ENCODE measurements at regions not wholly inside any gene's neighbourhood (a gene's known extent, or its start where the extent isn't known, plus 50 kb on each side); places are given as distances from the start of the nearest gene placed in this dataset.

DNA sequence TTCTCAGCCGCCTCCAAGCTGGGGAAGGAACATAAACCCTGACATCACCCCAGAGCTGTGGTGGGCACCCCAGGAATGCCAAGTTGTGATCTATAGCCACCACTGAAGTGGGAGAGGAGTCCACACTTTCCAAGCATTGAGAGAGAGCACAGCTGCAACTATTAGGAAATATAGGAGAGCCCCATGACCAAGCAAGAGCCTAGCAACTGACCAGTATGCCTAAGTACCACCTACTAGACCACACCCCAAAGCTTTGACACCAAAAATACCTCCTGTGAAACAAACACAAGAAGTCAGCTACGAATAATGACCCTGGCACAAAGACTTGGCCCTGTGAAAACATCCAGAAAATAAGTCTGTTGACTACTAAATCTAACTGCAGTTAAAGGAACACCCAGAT, 804.1 kb upstream of the IGFBP3 start:
- ATAC-seq (ENCODE audit: low read depth), result no peak
- in situ Hi-C loops (cut with MboI; ENCODE audit: low sequenced_read_pairs), result no loop called here

More for the DNA sequence above, 804.1 kb upstream of the IGFBP3 start:
- Histone ChIP-seq H2AK5ac (ENCODE audit: low read depth, low read length) (no peak overlapping the region), H3K4ac (ENCODE audit: low read depth, low read length) (no peak overlapping the region), H3K23ac (ENCODE audit: low read depth, low read length) (no peak overlapping the region), H3K36me3 (ENCODE audit: control insufficient read depth, insufficient read depth, low read length) (no peaks in the 10 kb centered on the region), H4K8ac (ENCODE audit: low read depth in 2 of 2, low read length in 2 of 2) (no peak overlapping the region), H2BK15ac (ENCODE audit: low read depth, low read length) (no peak overlapping the region), H4K20me1 (ENCODE audit: insufficient read depth, low read length) (no peaks in the 10 kb centered on the region), H2AFZ (replicated peaks; ENCODE audit: low read length, poor library complexity) (no peak overlapping the region), H3K9ac (ENCODE audit: low read depth, low read length) (no peak overlapping the region), H2BK5ac (ENCODE audit: low read depth, low read length, poor library complexity, severe bottlenecking) (no peak overlapping the region), H2BK20ac (ENCODE audit: low read depth, low read length) (no peak overlapping the region), H2AK9ac (replicated peaks; ENCODE audit: low read depth, low read length, poor library complexity) (no peak overlapping the region), H4K91ac (ENCODE audit: insufficient read depth, low read depth, low read length) (no peak overlapping the region), H3K18ac (ENCODE audit: low read depth, low read length) (no peak overlapping the region), H3K9me1 (ENCODE audit: insufficient read depth, low read length) (no peaks in the 10 kb centered on the region), H3K4me1 (ENCODE audit: control insufficient read depth, insufficient read depth, low read length) (no peaks in the 10 kb centered on the region), H3K79me1 (ENCODE audit: low read depth in 1 of 2, low read length in 2 of 2) (no peaks in the 10 kb centered on the region), H3K14ac (replicated peaks; ENCODE audit: low read depth, low read length) (no peak overlapping the region), H4K5ac (ENCODE audit: low read depth, low read length) (no peak overlapping the region), H3K27ac (ENCODE audit: insufficient read depth, low read length) (no peak overlapping the region), H2BK120ac (ENCODE audit: low read depth, low read length) (no peak overlapping the region), H3K56ac (ENCODE audit: extremely low read depth, insufficient read depth, low read length) (no peak overlapping the region), H3K27me3 (ENCODE audit: control insufficient read depth, insufficient read depth, low read length) (no peaks in the 10 kb centered on the region), H3K9me3 (ENCODE audit: control insufficient read depth, insufficient read depth, low read length) (peaks cover 2% of the 10 kb centered on the region; the same call in 1 of the 2 replicates), H3K4me3 (ENCODE audit: insufficient read depth, low read depth, low read length) (no peak overlapping the region), H3K4me2 (ENCODE audit: low read depth, low read length) (no peak overlapping the region)
- dilution Hi-C loops (cut with HindIII; ENCODE audit: low sequenced_read_pairs, unreplicated experiment), result no loop called here
- ChIA-PET POLR2A (ENCODE audit: unreplicated experiment) (no interaction called here), CTCF (no interaction called here)
- no CpG with 5 or more reads among the region's 2 CpGs for WGBS, 2 experiments (ENCODE audit: extremely low coverage in 2 of 2, insufficient read length in 1 of 2)
- BruUV-seq (replicated peaks), result no TSS peak
- TF ChIP-seq RAD21 (IDR thresholded peaks at IDR 0.05; ENCODE audit: low read length), result no peak
- TF ChIP-seq CHD1 (IDR thresholded peaks at IDR 0.05; ENCODE audit: low read depth, low read length), result no peak
- TF ChIP-seq RFX5 (IDR thresholded peaks at IDR 0.05; ENCODE audit: low read depth, low read length), result no peak
- TF ChIP-seq FOS (IDR thresholded peaks at IDR 0.05; ENCODE audit: low read depth, low read length), result no peak
- TF ChIP-seq RCOR1 (IDR thresholded peaks at IDR 0.05; ENCODE audit: insufficient replicate concordance, low read length), result no peak
- TF ChIP-seq, protein P1, sequence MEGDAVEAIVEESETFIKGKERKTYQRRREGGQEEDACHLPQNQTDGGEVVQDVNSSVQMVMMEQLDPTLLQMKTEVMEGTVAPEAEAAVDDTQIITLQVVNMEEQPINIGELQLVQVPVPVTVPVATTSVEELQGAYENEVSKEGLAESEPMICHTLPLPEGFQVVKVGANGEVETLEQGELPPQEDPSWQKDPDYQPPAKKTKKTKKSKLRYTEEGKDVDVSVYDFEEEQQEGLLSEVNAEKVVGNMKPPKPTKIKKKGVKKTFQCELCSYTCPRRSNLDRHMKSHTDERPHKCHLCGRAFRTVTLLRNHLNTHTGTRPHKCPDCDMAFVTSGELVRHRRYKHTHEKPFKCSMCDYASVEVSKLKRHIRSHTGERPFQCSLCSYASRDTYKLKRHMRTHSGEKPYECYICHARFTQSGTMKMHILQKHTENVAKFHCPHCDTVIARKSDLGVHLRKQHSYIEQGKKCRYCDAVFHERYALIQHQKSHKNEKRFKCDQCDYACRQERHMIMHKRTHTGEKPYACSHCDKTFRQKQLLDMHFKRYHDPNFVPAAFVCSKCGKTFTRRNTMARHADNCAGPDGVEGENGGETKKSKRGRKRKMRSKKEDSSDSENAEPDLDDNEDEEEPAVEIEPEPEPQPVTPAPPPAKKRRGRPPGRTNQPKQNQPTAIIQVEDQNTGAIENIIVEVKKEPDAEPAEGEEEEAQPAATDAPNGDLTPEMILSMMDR (conservative IDR thresholded peaks at IDR 0.05; ENCODE audit: low read depth, low read length), result no peak
- TF ChIP-seq CEBPB (IDR thresholded peaks at IDR 0.05; ENCODE audit: low read depth, low read length), result no peak
- TF ChIP-seq MXI1 (IDR thresholded peaks at IDR 0.05; ENCODE audit: borderline replicate concordance, low read depth, low read length), result no peak
- TF ChIP-seq BHLHE40 (IDR thresholded peaks at IDR 0.05; ENCODE audit: low read depth, low read length), result no peak
- TF ChIP-seq SMC3 (IDR thresholded peaks at IDR 0.05; ENCODE audit: low read depth, low read length), result no peak
- no peak for TF ChIP-seq POLR2A (IDR thresholded peaks at IDR 0.05; ENCODE audit: low read depth, low read length)
- TF ChIP-seq MAFK (IDR thresholded peaks at IDR 0.05; ENCODE audit: low read depth, low read length), result no peak
- no peak for TF ChIP-seq NFE2L2 (IDR thresholded peaks at IDR 0.05; ENCODE audit: low read depth, low read length)
- TF ChIP-seq, protein P2, sequence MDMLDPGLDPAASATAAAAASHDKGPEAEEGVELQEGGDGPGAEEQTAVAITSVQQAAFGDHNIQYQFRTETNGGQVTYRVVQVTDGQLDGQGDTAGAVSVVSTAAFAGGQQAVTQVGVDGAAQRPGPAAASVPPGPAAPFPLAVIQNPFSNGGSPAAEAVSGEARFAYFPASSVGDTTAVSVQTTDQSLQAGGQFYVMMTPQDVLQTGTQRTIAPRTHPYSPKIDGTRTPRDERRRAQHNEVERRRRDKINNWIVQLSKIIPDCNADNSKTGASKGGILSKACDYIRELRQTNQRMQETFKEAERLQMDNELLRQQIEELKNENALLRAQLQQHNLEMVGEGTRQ (IDR thresholded peaks at IDR 0.05; ENCODE audit: low read depth, low read length), result no peak
- no peak for TF ChIP-seq MAZ (IDR thresholded peaks at IDR 0.05; ENCODE audit: borderline replicate concordance, low read depth, low read length)
- TF ChIP-seq, protein P3, sequence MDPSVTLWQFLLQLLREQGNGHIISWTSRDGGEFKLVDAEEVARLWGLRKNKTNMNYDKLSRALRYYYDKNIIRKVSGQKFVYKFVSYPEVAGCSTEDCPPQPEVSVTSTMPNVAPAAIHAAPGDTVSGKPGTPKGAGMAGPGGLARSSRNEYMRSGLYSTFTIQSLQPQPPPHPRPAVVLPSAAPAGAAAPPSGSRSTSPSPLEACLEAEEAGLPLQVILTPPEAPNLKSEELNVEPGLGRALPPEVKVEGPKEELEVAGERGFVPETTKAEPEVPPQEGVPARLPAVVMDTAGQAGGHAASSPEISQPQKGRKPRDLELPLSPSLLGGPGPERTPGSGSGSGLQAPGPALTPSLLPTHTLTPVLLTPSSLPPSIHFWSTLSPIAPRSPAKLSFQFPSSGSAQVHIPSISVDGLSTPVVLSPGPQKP (IDR thresholded peaks at IDR 0.05; ENCODE audit: borderline replicate concordance, low read depth, low read length), result no peak
- intact Hi-C loops (cut with micrococcal nuclease), result no loop called here
- DNase-seq, result no peak

All from IMR-90 (cell line).